Skin epidermis (tissue), 12 donors: ENCODE measurements at regions not wholly inside any gene's neighbourhood (a gene's known extent, or its start where the extent isn't known, plus 50 kb on each side); places are given as distances from the start of the nearest gene placed in this dataset.
"Not testable (repeated sequence)": the region's sequence is repeated elsewhere in the genome, so short reads cannot be mapped to it uniquely, and the experiment has no call there.

Source experiments
- H3K27ac ChIP-seq, 21 experiments: fragments of 200-600 bp; sonication (generic) in 11 of 21; one replicate each; pipeline ENCODE4 v1.5.0; 2020; ENCODE audit warnings: mild to moderate bottlenecking in 3 of 21, inconsistent platforms in 2 of 21, moderate library complexity in 2 of 21
- H3K4me3 ChIP-seq, 7 experiments: fragments of 200-600 bp; sonication (generic) in 2 of 7; one replicate each; pipeline ENCODE4 v1.5.0; 2020; ENCODE audit warnings: inconsistent platforms in 2 of 7, mild to moderate bottlenecking in 2 of 7, moderate library complexity in 1 of 7

DNA sequence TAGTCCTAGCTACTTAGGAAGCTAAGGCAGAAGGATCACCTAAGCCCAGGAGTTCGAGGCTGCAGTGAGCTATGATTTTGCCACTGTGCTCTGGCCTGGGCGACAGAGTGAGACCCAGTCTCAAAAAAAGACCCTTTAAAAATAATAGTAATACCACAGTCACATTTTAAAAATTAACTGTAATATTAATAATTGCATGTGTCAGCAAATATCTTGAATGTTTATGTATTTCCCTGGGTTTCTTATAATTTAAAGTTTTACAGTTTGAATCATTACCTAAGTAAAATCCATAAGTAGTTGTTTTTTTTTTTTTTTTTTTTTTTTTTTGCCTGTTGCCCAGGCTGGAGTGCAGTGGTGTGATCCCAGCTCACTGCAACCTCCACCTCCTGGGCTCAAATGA lies 69.2 kb downstream of the LYZL2 start:
- Histone ChIP-seq H3K27ac (no peak overlapping the region), H3K4me3 (no peak overlapping the region)

DNA sequence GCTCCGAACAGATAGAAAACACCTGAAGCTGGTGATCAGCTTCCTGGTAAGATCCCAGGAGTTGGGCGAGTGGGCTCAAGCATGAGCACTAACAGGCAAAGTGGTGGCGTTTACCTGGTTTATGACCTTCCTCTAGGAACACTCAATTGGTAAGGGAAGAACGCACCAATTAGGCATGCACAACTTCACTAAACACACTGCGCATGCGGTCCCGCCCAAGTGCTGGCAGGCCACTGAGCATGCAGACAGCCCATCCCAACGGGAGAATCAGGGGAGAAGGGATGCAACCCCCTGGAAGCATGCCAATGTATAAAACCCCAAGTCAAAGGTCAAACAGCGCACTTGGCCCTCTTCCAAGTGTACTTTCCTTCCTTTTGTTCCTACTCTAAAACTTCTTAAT lies 70.4 kb downstream of the LYZL2 start:
- no peak overlapping the region for H3K27ac ChIP-seq
- H3K4me3 ChIP-seq: no peak overlapping the region

DNA sequence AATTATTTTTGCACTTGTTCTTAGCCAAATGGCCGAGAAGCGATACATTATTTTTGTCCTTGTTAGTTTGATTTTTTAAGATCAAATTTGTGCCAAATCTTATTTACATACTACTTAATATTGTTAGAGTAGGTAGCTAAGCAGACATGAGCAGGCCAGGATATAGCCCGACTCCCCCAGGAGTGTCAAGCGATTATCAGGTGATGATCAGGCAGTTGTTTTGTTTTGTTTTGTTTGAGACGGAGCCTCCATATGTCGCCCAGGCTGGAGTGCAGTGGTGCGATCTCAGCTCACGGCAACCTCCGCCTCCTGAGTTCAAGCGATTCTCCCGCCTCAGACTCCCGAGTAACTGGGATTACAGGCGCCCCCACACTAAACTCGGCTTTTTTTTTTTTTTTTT lies 71.1 kb downstream of the LYZL2 start:
- no peak overlapping the region for H3K27ac ChIP-seq
- H3K4me3 ChIP-seq: no peak overlapping the region

GRCh38 chr10:30557884-30558283 lies 71.7 kb downstream of the LYZL2 start:
- peak overlapping the region in 2 of 21 experiments; percentile 27 to 41 for H3K27ac ChIP-seq
- no peak overlapping the region for H3K4me3 ChIP-seq

GRCh38 chr10:30556189-30556588 lies 73.4 kb downstream of the LYZL2 start:
- Histone ChIP-seq H3K4me3 (no peak overlapping the region), H3K27ac (peak overlapping the region in 1 of 21 experiments; percentile 47)

DNA sequence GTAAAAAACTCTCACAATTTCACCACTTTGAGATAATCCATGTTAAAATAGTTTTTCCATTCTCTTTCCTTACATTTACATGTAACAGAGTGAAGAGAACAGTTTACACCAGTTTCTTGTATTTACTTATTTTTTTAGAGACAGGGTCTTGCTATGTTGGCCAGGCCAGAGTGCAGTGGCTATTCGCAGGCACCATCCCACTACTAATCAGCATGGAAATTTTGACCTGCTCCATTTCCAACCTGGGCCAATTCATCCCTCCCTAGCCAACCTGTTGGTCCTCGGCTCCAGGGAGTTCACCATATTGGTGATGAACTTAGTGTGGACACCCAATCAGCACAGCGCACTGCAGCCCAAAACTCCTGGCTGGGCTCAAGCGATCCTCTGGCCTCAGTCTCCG lies 74.1 kb downstream of the LYZL2 start:
- Histone ChIP-seq H3K27ac (peak overlapping the region in 4 of 21 experiments; percentile 46 to 83 (median 62)), H3K4me3 (no peak overlapping the region)

DNA sequence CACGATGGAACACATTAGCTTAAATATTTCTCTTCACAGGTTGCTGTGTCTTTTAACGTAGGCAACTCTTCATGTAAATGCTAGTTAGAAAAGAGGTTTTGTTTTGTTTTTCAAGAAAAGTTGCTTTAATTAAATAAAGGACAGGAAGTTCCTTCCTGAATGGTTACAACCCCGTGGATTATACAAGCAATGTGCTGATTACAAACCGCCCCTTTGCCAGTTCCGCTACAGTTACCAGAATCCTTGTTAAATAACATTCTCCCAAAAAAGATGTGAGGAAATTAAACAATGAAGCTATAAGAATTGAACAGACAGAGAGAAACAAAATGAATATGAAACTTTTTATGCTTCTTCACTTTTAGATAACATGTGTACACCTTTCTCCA lies 75.1 kb downstream of the LYZL2 start:
- H3K27ac ChIP-seq: peak overlapping the region; percentile 25 to 85 (median 69)

GRCh38 chr10:30553626-30554439 lies 75.7 kb downstream of the LYZL2 start:
- peak overlapping the region in 1 of 7 experiments; percentile 22 for H3K4me3 ChIP-seq
- peak overlapping the region; percentile 25 to 85 (median 69) for H3K27ac ChIP-seq

More for the DNA sequence above, 75.1 kb downstream of the LYZL2 start:
- H3K4me3 ChIP-seq: peak overlapping the region in 1 of 7 experiments; percentile 22

DNA sequence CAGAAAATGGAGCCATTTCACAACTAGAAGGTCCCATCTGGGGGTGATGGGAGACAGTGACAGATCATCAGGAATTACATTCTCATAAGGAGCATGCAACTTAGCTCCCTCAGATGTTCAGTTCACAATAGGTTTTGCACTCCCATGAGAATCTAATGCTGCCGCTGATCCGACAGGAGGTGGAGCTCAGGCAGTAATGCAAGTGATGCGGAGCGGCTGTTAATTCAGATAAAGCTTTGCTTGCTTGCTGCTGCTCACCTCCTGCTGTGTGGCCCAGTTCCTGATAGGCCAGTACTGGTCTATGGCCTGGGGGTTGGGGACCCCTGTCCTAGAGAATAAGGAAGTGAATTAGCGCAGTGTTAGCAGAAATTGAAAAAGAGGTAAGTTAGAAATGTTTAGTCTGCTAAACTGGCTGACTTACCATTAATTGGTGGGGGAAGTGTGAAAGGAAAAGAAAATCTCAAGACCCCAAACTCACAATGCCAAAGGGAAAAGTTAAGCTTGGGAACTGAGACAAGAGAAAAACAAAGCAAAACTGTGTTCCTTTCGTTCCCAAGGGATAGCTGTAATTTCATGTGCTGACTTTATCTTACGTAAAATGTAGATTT lies 76.4 kb downstream of the LYZL2 start:
- peak overlapping the region in 18 of 21 experiments; percentile 33 to 85 (median 70) for H3K27ac ChIP-seq
- H3K4me3 ChIP-seq: no peak overlapping the region

DNA sequence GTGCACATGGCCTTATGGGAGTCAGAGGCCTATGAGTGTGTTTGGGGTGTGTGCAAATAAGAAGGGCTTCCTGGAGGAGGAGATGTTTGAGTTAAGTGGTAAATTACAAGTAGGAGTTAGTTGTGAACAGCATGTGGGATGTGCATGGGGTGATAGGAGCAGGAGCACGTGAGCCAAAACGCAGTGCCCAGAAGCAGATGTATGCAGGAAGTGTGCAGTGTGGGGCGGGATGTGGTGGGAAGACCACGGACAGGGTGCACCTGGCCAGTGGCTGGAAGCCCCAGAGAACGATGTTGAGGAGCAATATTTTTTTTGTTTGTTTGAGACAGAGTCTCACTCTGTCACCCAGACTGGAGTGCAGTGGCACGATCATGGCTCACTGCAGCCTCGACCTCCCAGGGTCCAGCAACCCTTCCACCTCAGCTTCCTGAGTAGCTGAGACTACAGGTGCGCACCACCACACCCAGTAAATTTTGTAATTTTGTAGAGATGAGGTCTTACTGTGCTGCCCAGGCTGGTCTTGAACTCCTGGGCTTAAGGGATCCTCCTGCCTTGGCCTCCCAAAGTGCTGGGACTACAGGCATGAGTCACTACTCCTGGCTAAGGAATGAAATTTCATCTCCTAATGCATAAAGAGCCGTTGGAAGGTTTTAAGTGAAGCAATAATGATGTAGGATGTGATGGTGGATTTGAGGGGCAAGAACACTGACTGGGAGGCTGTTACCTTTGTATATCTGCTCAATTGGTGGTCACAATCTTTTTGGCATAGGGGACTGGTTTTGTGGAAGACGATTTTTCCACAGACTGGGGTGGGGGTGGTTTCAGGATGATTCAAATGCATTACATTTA lies 78.4 kb downstream of the LYZL2 start:
- Histone ChIP-seq H3K27ac (no peak overlapping the region), H3K4me3 (no peak overlapping the region)

DNA sequence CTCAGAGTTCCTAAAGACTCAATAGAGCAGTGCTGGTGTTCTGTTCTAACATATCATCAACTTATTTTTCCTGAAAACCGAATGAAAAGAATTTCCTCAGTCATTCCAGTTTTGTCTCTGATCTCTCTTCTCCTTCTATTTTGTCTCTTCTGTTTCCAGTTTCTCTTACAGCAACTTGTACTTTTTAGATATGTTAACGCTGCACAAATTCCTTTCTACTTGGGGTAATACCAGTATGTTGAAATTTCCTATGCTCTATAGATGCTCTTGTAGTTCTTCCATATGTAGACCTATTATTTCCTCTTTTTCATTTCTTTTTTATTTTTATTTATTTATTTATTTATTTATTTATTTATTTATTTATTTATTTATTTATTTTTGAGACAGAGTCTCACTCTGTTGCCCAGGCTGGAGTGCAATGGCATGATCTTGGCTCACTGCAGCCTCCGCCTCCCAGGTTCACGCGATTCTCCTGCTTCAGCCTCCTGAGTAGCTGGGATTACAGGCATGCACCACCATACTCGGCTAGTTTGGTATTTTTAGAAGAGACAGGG lies 80.3 kb downstream of the LYZL2 start:
- H3K27ac ChIP-seq: peak overlapping the region in 1 of 21 experiments; percentile 39
- H3K4me3 ChIP-seq: not testable (repeated sequence)

GRCh38 chr10:30546511-30546910 lies 83.0 kb downstream of the LYZL2 start:
- Histone ChIP-seq H3K27ac (no peak overlapping the region), H3K4me3 (no peak overlapping the region)

GRCh38 chr10:30542895-30543288 lies 86.7 kb downstream of the LYZL2 start:
- H3K27ac ChIP-seq: peak overlapping the region in 1 of 21 experiments; percentile 62

GRCh38 chr10:30542001-30542894 lies 87.3 kb downstream of the LYZL2 start:
- Histone ChIP-seq H3K4me3 (no peak overlapping the region), H3K27ac (peak overlapping the region in 1 of 21 experiments; percentile 62)

More at GRCh38 chr10:30542895-30543288, 86.7 kb downstream of the LYZL2 start:
- H3K4me3 ChIP-seq: no peak overlapping the region

DNA sequence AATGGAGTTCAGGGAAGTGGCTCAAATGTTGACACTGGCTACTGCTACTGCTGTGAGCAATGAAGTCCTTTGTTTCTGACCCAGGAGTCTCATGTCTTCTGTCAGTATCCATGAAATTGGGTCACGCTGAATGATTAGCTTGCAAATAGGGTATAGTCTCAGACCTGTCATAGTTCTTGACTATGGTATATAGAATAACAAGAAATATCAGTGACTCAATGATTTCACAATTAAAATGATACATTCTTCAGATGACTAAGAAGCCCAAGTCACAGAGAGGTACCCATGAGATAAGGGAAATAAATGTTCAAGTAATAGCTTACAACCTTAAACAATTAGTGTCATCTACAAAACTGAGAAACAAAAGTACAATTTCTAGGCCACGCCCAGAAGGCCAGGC lies 89.3 kb downstream of the LYZL2 start:
- no peak overlapping the region for H3K4me3 ChIP-seq
- H3K27ac ChIP-seq: no peak overlapping the region

GRCh38 chr10:30538086-30538485 lies 91.5 kb downstream of the LYZL2 start:
- Histone ChIP-seq H3K27ac (peak overlapping the region in 2 of 21 experiments; percentile 46 to 47), H3K4me3 (no peak overlapping the region)

GRCh38 chr10:30537586-30537985 lies 92.0 kb downstream of the LYZL2 start:
- Histone ChIP-seq H3K4me3 (no peak overlapping the region), H3K27ac (peak overlapping the region in 2 of 21 experiments; percentile 46 to 47)

DNA sequence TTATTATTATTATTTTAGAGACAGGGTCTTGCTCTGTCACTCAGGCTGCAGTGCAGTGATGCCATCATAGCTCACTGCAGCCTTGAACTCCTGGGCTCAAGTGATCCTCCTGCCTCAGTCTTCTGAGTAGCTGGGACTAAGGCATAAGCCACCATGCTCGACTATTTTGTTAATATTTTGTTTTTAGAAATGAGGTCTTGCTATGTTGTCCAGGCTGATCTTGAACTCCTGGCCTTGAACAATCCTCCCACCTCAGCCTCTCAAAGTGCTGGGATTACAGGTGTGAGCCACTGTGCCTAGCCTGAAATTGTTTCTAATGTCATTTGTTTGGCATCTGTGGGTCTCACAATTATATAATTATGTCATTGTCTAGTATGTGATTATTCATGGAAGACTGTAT lies 92.4 kb downstream of the LYZL2 start:
- not testable (repeated sequence) for H3K4me3 ChIP-seq
- peak overlapping the region in 3 of 21 experiments; percentile 12 to 47 (median 46) for H3K27ac ChIP-seq

DNA sequence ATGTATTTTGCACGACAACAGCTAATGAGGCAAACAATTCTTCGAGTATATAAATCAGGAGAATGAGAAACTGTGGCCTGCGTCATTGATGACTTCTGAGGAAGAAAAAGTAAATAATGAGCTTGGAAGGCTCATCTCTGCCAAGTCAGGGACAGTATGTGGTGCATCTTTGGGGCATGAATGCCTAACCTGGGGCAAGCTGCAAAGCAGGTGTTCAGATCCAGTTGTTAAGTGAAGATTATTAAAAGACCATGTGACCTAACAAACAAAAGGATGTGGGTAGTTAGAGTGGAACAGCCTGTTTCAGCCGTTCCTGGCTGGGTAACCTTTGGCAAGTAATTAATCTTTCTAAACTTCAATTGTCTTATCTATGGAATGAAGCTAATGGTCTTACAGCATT lies 93.0 kb downstream of the LYZL2 start:
- Histone ChIP-seq H3K27ac (peak overlapping the region in 1 of 21 experiments; percentile 47), H3K4me3 (no peak overlapping the region)
